Hepatocyte (in vitro differentiated cells): ENCODE measurements at regions not wholly inside any gene's neighbourhood (a gene's known extent, or its start where the extent isn't known, plus 50 kb on each side); places are given as distances from the start of the nearest gene placed in this dataset.

Experiments
- DNase-seq: peaks from one replicate; pipeline ENCODE4 v3.0.0-alpha.2; 2016; ENCODE audit warnings: low spot score
- H2AFZ ChIP-seq: fragments of 200-600 bp; sonication (generic); 2 replicates; pipeline ENCODE4 v1.6.0; 2016; ENCODE audit warnings: antibody characterized with exemption, mild to moderate bottlenecking
- H3K27ac ChIP-seq: fragments of 200-600 bp; sonication (generic); 2 replicates; pipeline ENCODE4 v1.5.1; 2016; ENCODE audit warnings: mild to moderate bottlenecking
- H3K27me3 ChIP-seq: fragments of 200-600 bp; sonication (generic); 2 replicates; pipeline ENCODE4 v1.6.1; 2016
- H3K36me3 ChIP-seq: fragments of 200-600 bp; sonication (generic); replicated peaks from 2 replicates; pipeline ENCODE4 v1.5.1; 2016; ENCODE audit warnings: low read depth; ENCODE audit not compliant: insufficient read depth
- H3K4me1 ChIP-seq: fragments of 200-600 bp; sonication (generic); 2 replicates; pipeline ENCODE4 v1.5.1; 2016; ENCODE audit warnings: mild to moderate bottlenecking, moderate library complexity; ENCODE audit not compliant: insufficient read depth
- H3K4me2 ChIP-seq: fragments of 200-600 bp; sonication (generic); 2 replicates; pipeline ENCODE4 v1.6.0; 2016
- H3K4me3 ChIP-seq: fragments of 200-600 bp; sonication (generic); 2 replicates; pipeline ENCODE4 v1.5.1; 2016; ENCODE audit warnings: mild to moderate bottlenecking
- H3K79me2 ChIP-seq: fragments of 200-600 bp; sonication (generic); 2 replicates; pipeline ENCODE4 v1.6.0; 2017; ENCODE audit warnings: mild to moderate bottlenecking
- H3K9me2 ChIP-seq: fragments of 200-600 bp; sonication (generic); replicated peaks from 2 replicates; pipeline ENCODE4 v1.6.0; 2017; ENCODE audit warnings: mild to moderate bottlenecking; ENCODE audit not compliant: insufficient read depth
- H3K9me3 ChIP-seq: fragments of 200-600 bp; sonication (generic); 2 replicates; pipeline ENCODE4 v1.5.1; 2016; ENCODE audit warnings: low read depth, mild to moderate bottlenecking
- H4K20me1 ChIP-seq: fragments of 200-600 bp; sonication (generic); 2 replicates; pipeline ENCODE4 v1.6.0; 2016; ENCODE audit warnings: mild to moderate bottlenecking; ENCODE audit not compliant: insufficient read depth, poor library complexity, severe bottlenecking
- EZH2 ChIP-seq: fragments of 200-600 bp; sonication (generic); IDR thresholded peaks from 2 replicates; pipeline ENCODE4 v1.6.1; 2016; ENCODE audit warnings: antibody characterized with exemption, mild to moderate bottlenecking, borderline replicate concordance
- EZH2phosphoT487 ChIP-seq: fragments of 200-600 bp; sonication (generic); IDR thresholded peaks from one replicate; pipeline ENCODE4 v1.6.1; 2018; ENCODE audit warnings: antibody characterized with exemption, mild to moderate bottlenecking, low read depth, moderate library complexity; ENCODE audit not compliant: unreplicated experiment, severe bottlenecking
- WGBS: methylation state at CpG from one replicate; pipeline ENCODE4 v1.1.6; 2016; ENCODE audit warnings: low lambda C conversion rate; ENCODE audit errors: missing lambda C conversion rate; 5-methylcytosine and 5-hydroxymethylcytosine counted together
- TF ChIP-seq, protein P1 (sequence below): fragments of 200-600 bp; sonication (generic); IDR thresholded peaks from 2 replicates; pipeline ENCODE4 v1.5.1; 2016; ENCODE audit warnings: antibody characterized with exemption, mild to moderate bottlenecking; ENCODE audit not compliant: poor library complexity

GRCh38 chr1:5658340-5659316, 333.6 kb downstream of the NPHP4 start:
- no peaks in the 10 kb centered on the region for H3K9me2 ChIP-seq
- TF ChIP-seq, protein P1, sequence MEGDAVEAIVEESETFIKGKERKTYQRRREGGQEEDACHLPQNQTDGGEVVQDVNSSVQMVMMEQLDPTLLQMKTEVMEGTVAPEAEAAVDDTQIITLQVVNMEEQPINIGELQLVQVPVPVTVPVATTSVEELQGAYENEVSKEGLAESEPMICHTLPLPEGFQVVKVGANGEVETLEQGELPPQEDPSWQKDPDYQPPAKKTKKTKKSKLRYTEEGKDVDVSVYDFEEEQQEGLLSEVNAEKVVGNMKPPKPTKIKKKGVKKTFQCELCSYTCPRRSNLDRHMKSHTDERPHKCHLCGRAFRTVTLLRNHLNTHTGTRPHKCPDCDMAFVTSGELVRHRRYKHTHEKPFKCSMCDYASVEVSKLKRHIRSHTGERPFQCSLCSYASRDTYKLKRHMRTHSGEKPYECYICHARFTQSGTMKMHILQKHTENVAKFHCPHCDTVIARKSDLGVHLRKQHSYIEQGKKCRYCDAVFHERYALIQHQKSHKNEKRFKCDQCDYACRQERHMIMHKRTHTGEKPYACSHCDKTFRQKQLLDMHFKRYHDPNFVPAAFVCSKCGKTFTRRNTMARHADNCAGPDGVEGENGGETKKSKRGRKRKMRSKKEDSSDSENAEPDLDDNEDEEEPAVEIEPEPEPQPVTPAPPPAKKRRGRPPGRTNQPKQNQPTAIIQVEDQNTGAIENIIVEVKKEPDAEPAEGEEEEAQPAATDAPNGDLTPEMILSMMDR, result no peak
- TF ChIP-seq EZH2phosphoT487 (no peak), EZH2 (no peak)
- no peaks in the 10 kb centered on the region for H3K9me3 ChIP-seq
- H2AFZ ChIP-seq, result no peak overlapping the region
- WGBS, result 84% methylated on average over 16 of the region's 16 CpGs
- no peak overlapping the region for H3K4me3 ChIP-seq
- H3K79me2 ChIP-seq, result no peaks in the 10 kb centered on the region
- H3K36me3 ChIP-seq, result no peaks in the 10 kb centered on the region
- no peak overlapping the region for H3K4me2 ChIP-seq
- H3K27ac ChIP-seq, result no peak overlapping the region
- DNase-seq, result peak; percentile 12
- no peaks in the 10 kb centered on the region for H4K20me1 ChIP-seq
- no peaks in the 10 kb centered on the region for H3K4me1 ChIP-seq
- no peaks in the 10 kb centered on the region for H3K27me3 ChIP-seq

DNA sequence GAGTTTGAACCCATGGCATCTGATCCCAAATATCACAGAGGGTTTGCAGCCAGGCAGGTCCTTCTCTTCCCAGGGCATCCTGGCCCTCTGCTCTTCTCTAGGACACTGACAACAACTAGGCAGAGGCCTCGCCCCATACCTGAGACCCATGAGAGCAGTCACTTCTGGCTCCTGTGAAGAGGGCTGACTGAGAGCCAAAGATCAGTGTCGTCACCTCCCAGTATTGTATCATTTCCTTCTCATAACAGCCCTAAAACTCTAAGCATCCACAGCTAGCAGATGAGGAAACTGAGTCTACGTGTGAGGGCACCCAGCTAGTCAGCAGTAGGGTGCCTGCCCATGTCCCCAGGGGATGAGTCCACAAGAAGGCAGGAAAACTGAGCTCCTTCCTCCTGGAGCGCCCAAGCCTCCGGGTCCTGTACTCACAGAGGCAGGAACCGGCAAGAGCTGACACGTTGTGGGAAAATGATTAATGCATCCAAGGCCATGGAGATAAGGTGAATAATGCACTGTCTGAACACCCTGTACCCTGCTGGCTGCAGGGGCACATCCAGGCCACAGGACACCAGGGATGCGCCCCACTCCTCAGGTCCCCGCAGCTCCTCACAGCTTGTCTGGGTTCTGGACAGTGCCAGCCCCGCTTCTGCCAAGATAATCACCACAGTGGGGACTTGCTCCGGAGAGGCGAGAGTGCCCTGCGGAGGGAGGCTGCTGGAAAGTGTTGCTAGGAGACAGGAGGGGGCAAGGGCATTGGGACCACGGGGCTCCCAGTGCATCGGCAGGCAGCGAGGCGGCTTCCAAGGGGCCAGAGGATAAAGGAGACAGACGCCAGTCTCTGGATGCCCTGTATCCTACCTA, 340.0 kb downstream of the NPHP4 start:
- Histone ChIP-seq H3K4me3 (no peak overlapping the region), H3K4me1 (peaks cover 15% of the 10 kb centered on the region), H3K36me3 (no peaks in the 10 kb centered on the region), H3K79me2 (no peaks in the 10 kb centered on the region), H2AFZ (no peak overlapping the region), H4K20me1 (no peaks in the 10 kb centered on the region), H3K9me3 (no peaks in the 10 kb centered on the region), H3K27ac (peak overlapping the region; percentile 82), H3K4me2 (peak overlapping the region; percentile 51), H3K27me3 (no peaks in the 10 kb centered on the region), H3K9me2 (no peaks in the 10 kb centered on the region)
- WGBS, result 43% methylated on average over 18 of the region's 18 CpGs
- peak; percentile 55 for DNase-seq
- TF ChIP-seq EZH2phosphoT487 (no peak), EZH2 (no peak)
- TF ChIP-seq, protein P1, result no peak

- TF ChIP-seq EZH2phosphoT487 (no peak), EZH2 (no peak)
- TF ChIP-seq, protein P1, result no peak
- peak overlapping the region; percentile 82 for H3K27ac ChIP-seq
- H3K4me2 ChIP-seq, result no peak overlapping the region
- H3K4me1 ChIP-seq, result peaks cover 20% of the 10 kb centered on the region
- H3K36me3 ChIP-seq, result no peaks in the 10 kb centered on the region
- no peaks in the 10 kb centered on the region for H3K79me2 ChIP-seq
- H3K9me3 ChIP-seq, result no peaks in the 10 kb centered on the region
- no peaks in the 10 kb centered on the region for H4K20me1 ChIP-seq
- WGBS, result 91% methylated on average over 11 of the region's 11 CpGs
- no peaks in the 10 kb centered on the region for H3K27me3 ChIP-seq
- peak; percentile 2 for DNase-seq
- H2AFZ ChIP-seq, result no peak overlapping the region
- H3K9me2 ChIP-seq, result no peaks in the 10 kb centered on the region
- H3K4me3 ChIP-seq, result no peak overlapping the region
Measured at GRCh38 chr1:5651473-5651872, 340.8 kb downstream of the NPHP4 start.
